ENCODE measurements at regions not wholly inside any gene's neighbourhood (a gene's known extent, or its start where the extent isn't known, plus 50 kb on each side); places are given as distances from the start of the nearest gene placed in this dataset.
"Not testable (repeated sequence)": the region's sequence is repeated elsewhere in the genome, so short reads cannot be mapped to it uniquely, and the experiment has no call there.

GRCh38 chr2:13532781-13533523, 816.2 kb downstream of the TRIB2 start:
- not testable (repeated sequence) for DNase-seq (ENCODE audit: low read depth in 3 of 3)

GRCh38 chr2:13533524-13533922, 816.8 kb downstream of the TRIB2 start:
- no peak for DNase-seq (ENCODE audit: low read depth in 3 of 3)

GRCh38 chr2:13536941-13537340, 820.2 kb downstream of the TRIB2 start:
- no peak for DNase-seq (ENCODE audit: low read depth in 3 of 3)

- DNase-seq (ENCODE audit: low read depth in 3 of 3): no peak
Observed at GRCh38 chr2:13537771-13538349, 821.1 kb downstream of the TRIB2 start.

GRCh38 chr2:13539296-13539695, 822.6 kb downstream of the TRIB2 start:
- no peak for DNase-seq (ENCODE audit: low read depth in 3 of 3)

- DNase-seq (ENCODE audit: low read depth in 3 of 3): no peak
Observed at GRCh38 chr2:13542061-13542460, 825.3 kb downstream of the TRIB2 start.

GRCh38 chr2:13542642-13543041, 825.9 kb downstream of the TRIB2 start:
- DNase-seq (ENCODE audit: low read depth in 3 of 3): no peak

- DNase-seq (ENCODE audit: low read depth in 3 of 3): no peak
Observed at GRCh38 chr2:13543550-13543949, 826.8 kb downstream of the TRIB2 start.

- DNase-seq (ENCODE audit: low read depth in 3 of 3): no peak
Observed at GRCh38 chr2:13545320-13545719, 828.6 kb downstream of the TRIB2 start.

GRCh38 chr2:13546131-13546530, 829.4 kb downstream of the TRIB2 start:
- no peak for DNase-seq (ENCODE audit: low read depth in 3 of 3)

GRCh38 chr2:13550285-13551231, 833.8 kb downstream of the TRIB2 start:
- DNase-seq (ENCODE audit: low read depth in 3 of 3): no peak

GRCh38 chr2:13558368-13558767, 841.6 kb downstream of the TRIB2 start:
- DNase-seq (ENCODE audit: low read depth in 3 of 3): no peak

GRCh38 chr2:13560322-13560721, 843.6 kb downstream of the TRIB2 start:
- DNase-seq (ENCODE audit: low read depth in 3 of 3): no peak

- no peak for DNase-seq (ENCODE audit: low read depth in 3 of 3)
Observed at GRCh38 chr2:13572466-13572865, 855.7 kb downstream of the TRIB2 start.

GRCh38 chr2:13574831-13575230, 858.1 kb downstream of the TRIB2 start:
- DNase-seq (ENCODE audit: low read depth in 3 of 3): no peak

- DNase-seq (ENCODE audit: low read depth in 3 of 3): no peak
Observed at GRCh38 chr2:13576406-13577036, 859.8 kb downstream of the TRIB2 start.

- DNase-seq (ENCODE audit: low read depth in 3 of 3): no peak
Observed at GRCh38 chr2:13578547-13578946, 861.8 kb downstream of the TRIB2 start.

GRCh38 chr2:13581471-13581870, 864.7 kb downstream of the TRIB2 start:
- DNase-seq (ENCODE audit: low read depth in 3 of 3): no peak

GRCh38 chr2:13583609-13584008, 866.9 kb downstream of the TRIB2 start:
- no peak for DNase-seq (ENCODE audit: low read depth in 3 of 3)

GRCh38 chr2:13584020-13584419, 867.3 kb downstream of the TRIB2 start:
- no peak for DNase-seq (ENCODE audit: low read depth in 3 of 3)

- no peak for DNase-seq (ENCODE audit: low read depth in 3 of 3)
Observed at GRCh38 chr2:13585732-13586131, 869.0 kb downstream of the TRIB2 start.

- DNase-seq (ENCODE audit: low read depth in 3 of 3): no peak
Observed at GRCh38 chr2:13596233-13596632, 879.5 kb downstream of the TRIB2 start.
